Progenitor cell of endocrine pancreas (in vitro differentiated cells): ENCODE measurements at regions not wholly inside any gene's neighbourhood (a gene's known extent, or its start where the extent isn't known, plus 50 kb on each side); places are given as distances from the start of the nearest gene placed in this dataset.

ENCODE experiments used
- DNase-seq: peaks from one replicate; pipeline ENCODE4 v3.0.0; 2021; ENCODE audit warnings: low spot score; ENCODE audit not compliant: unreplicated experiment
- H3K27ac Mint-ChIP-seq: 2 replicates; pipeline ENCODE4 v1.8.0; 2021; ENCODE audit warnings: mild to moderate bottlenecking, moderate library complexity, mixed read lengths
- H3K27me3 Mint-ChIP-seq: 2 replicates; pipeline ENCODE4 v1.8.0; 2021; ENCODE audit warnings: mixed read lengths
- H3K36me3 Mint-ChIP-seq: 2 replicates; pipeline ENCODE4 v1.8.0; 2022; ENCODE audit warnings: mixed read lengths; ENCODE audit not compliant: insufficient read depth
- H3K4me1 Mint-ChIP-seq: 2 replicates; pipeline ENCODE4 v1.8.0; 2021; ENCODE audit warnings: low read depth, mixed read lengths
- H3K4me3 Mint-ChIP-seq: 2 replicates; pipeline ENCODE4 v1.8.0; 2021; ENCODE audit warnings: low read depth, mild to moderate bottlenecking, moderate library complexity, mixed read lengths
- H3K9me3 Mint-ChIP-seq: 2 replicates; pipeline ENCODE4 v1.8.0; 2021; ENCODE audit warnings: low read depth, mixed read lengths
- CTCF ChIP-seq: fragments of 200-600 bp; sonication (generic); IDR thresholded peaks from one replicate; pipeline ENCODE4 v1.5.0; 2021; ENCODE audit warnings: antibody characterized with exemption, mild to moderate bottlenecking; ENCODE audit not compliant: unreplicated experiment

- no peaks in the 10 kb centered on the region for H3K36me3 Mint-ChIP-seq
- peaks cover 10% of the 10 kb centered on the region for H3K9me3 Mint-ChIP-seq
- H3K27me3 Mint-ChIP-seq, result no peaks in the 10 kb centered on the region
- no peak overlapping the region for H3K4me3 Mint-ChIP-seq
- no peak overlapping the region for H3K27ac Mint-ChIP-seq
- peaks cover 5% of the 10 kb centered on the region for H3K4me1 Mint-ChIP-seq
- no peak for DNase-seq
- no peak for TF ChIP-seq CTCF
Observed at GRCh38 chr4:89363786-89364185, 56.2 kb upstream of the GPRIN3 start.

- no peak for TF ChIP-seq CTCF
- H3K4me3 Mint-ChIP-seq, result no peak overlapping the region
- no peak for DNase-seq
- H3K4me1 Mint-ChIP-seq, result peaks cover 10% of the 10 kb centered on the region
- H3K9me3 Mint-ChIP-seq, result no peaks in the 10 kb centered on the region
- H3K27ac Mint-ChIP-seq, result no peak overlapping the region
- H3K36me3 Mint-ChIP-seq, result no peaks in the 10 kb centered on the region
- H3K27me3 Mint-ChIP-seq, result no peaks in the 10 kb centered on the region
Observed at GRCh38 chr4:89358935-89359638, 51.5 kb upstream of the GPRIN3 start.

GRCh38 chr4:89357787-89358186 lies 50.2 kb upstream of the GPRIN3 start:
- no peak for TF ChIP-seq CTCF
- H3K36me3 Mint-ChIP-seq, result no peaks in the 10 kb centered on the region
- no peak for DNase-seq
- peaks cover 10% of the 10 kb centered on the region for H3K4me1 Mint-ChIP-seq
- H3K9me3 Mint-ChIP-seq, result no peaks in the 10 kb centered on the region
- H3K4me3 Mint-ChIP-seq, result no peak overlapping the region
- H3K27me3 Mint-ChIP-seq, result no peaks in the 10 kb centered on the region
- H3K27ac Mint-ChIP-seq, result no peak overlapping the region
